HS-5 (cell line): ENCODE measurements at regions not wholly inside any gene's neighbourhood (a gene's known extent, or its start where the extent isn't known, plus 50 kb on each side); places are given as distances from the start of the nearest gene placed in this dataset.
"Not testable (repeated sequence)": the region's sequence is repeated elsewhere in the genome, so short reads cannot be mapped to it uniquely, and the experiment has no call there.

Experiments
- DNase-seq: peaks from one replicate; pipeline ENCODE4 v3.0.0-alpha.2; 2012; ENCODE audit warnings: low read depth

GRCh38 chr3:82015241-82015640, 253.8 kb upstream of the GBE1 start:
- DNase-seq, result no peak

GRCh38 chr3:82012775-82013174, 251.3 kb upstream of the GBE1 start:
- DNase-seq, result no peak

- no peak for DNase-seq
Observed at GRCh38 chr3:82011336-82011735, 249.9 kb upstream of the GBE1 start.

- DNase-seq, result no peak
Observed at GRCh38 chr3:82005266-82005665, 243.8 kb upstream of the GBE1 start.

GRCh38 chr3:82004266-82004665, 242.8 kb upstream of the GBE1 start:
- no peak for DNase-seq

- DNase-seq, result no peak
Observed at GRCh38 chr3:82002986-82003642, 241.7 kb upstream of the GBE1 start.

- DNase-seq, result no peak
Observed at GRCh38 chr3:82002491-82002890, 241.0 kb upstream of the GBE1 start.

GRCh38 chr3:82001276-82001923, 240.0 kb upstream of the GBE1 start:
- no peak for DNase-seq

- DNase-seq, result no peak
Observed at GRCh38 chr3:82000773-82001172, 239.3 kb upstream of the GBE1 start.

- no peak for DNase-seq
Observed at GRCh38 chr3:82000350-82000749, 238.9 kb upstream of the GBE1 start.

GRCh38 chr3:81998907-81999306, 237.5 kb upstream of the GBE1 start:
- DNase-seq, result no peak

GRCh38 chr3:81998139-81998755, 236.8 kb upstream of the GBE1 start:
- DNase-seq, result no peak

GRCh38 chr3:81997390-81997789, 235.9 kb upstream of the GBE1 start:
- no peak for DNase-seq

GRCh38 chr3:81995329-81995728, 233.9 kb upstream of the GBE1 start:
- no peak for DNase-seq

- DNase-seq, result no peak
Observed at GRCh38 chr3:81989758-81990157, 228.3 kb upstream of the GBE1 start.

- no peak for DNase-seq
Observed at GRCh38 chr3:81989274-81989673, 227.8 kb upstream of the GBE1 start.

GRCh38 chr3:81987412-81987811, 226.0 kb upstream of the GBE1 start:
- DNase-seq, result not testable (repeated sequence)

- no peak for DNase-seq
Observed at GRCh38 chr3:81985996-81986723, 224.7 kb upstream of the GBE1 start.

- no peak for DNase-seq
Observed at GRCh38 chr3:81983382-81983781, 221.9 kb upstream of the GBE1 start.

- DNase-seq, result no peak
Observed at GRCh38 chr3:81980596-81981494, 219.4 kb upstream of the GBE1 start.

GRCh38 chr3:81974751-81975150, 213.3 kb upstream of the GBE1 start:
- no peak for DNase-seq

GRCh38 chr3:81968658-81969057, 207.2 kb upstream of the GBE1 start:
- no peak for DNase-seq
